NCI-H2227 (cell line): ENCODE measurements at regions not wholly inside any gene's neighbourhood (a gene's known extent, or its start where the extent isn't known, plus 50 kb on each side); places are given as distances from the start of the nearest gene placed in this dataset.
"Not testable (repeated sequence)": the region's sequence is repeated elsewhere in the genome, so short reads cannot be mapped to it uniquely, and the experiment has no call there.

Experiments
- DNase-seq: peaks from one replicate; lab custom pipeline; 2025; ENCODE audit not compliant: unreplicated experiment; lab: John Stamatoyannopoulos, UW

- DNase-seq: peak; percentile 80
Measured at GRCh38 chr6:28657769-28658465, 132.2 kb downstream of the GPX5 start.

GRCh38 chr6:28658475-28659249 lies 133.0 kb downstream of the GPX5 start:
- peak; percentile 25 for DNase-seq

GRCh38 chr6:28659250-28659566 lies 133.5 kb downstream of the GPX5 start:
- DNase-seq: peak; percentile 31

- no peak for DNase-seq
Measured at GRCh38 chr6:28661097-28661713, 135.5 kb downstream of the GPX5 start.

- DNase-seq: no peak
Measured at GRCh38 chr6:28664870-28665396, 139.3 kb downstream of the GPX5 start.

GRCh38 chr6:28673417-28673786 lies 147.7 kb downstream of the GPX5 start:
- DNase-seq: no peak

GRCh38 chr6:28673787-28674671 lies 148.3 kb downstream of the GPX5 start:
- DNase-seq: peak; percentile 90

GRCh38 chr6:28675600-28675999 lies 149.9 kb downstream of the GPX5 start:
- DNase-seq: no peak

- DNase-seq: no peak
Measured at GRCh38 chr6:28682542-28682941, 156.9 kb downstream of the GPX5 start.

GRCh38 chr6:28682956-28683685 lies 157.4 kb downstream of the GPX5 start:
- not testable (repeated sequence) for DNase-seq

GRCh38 chr6:28683945-28684538 lies 158.4 kb downstream of the GPX5 start:
- peak; percentile 58 for DNase-seq

GRCh38 chr6:28685960-28686359 lies 160.3 kb downstream of the GPX5 start:
- not testable (repeated sequence) for DNase-seq

GRCh38 chr6:28686446-28687027 lies 160.9 kb downstream of the GPX5 start:
- peak; percentile 87 for DNase-seq

GRCh38 chr6:28687309-28687981 lies 161.8 kb downstream of the GPX5 start:
- DNase-seq: not testable (repeated sequence)

- not testable (repeated sequence) for DNase-seq
Measured at GRCh38 chr6:28691991-28692390, 166.3 kb downstream of the GPX5 start.

GRCh38 chr6:28693033-28693750 lies 167.5 kb downstream of the GPX5 start:
- no peak for DNase-seq

GRCh38 chr6:28693751-28694443 lies 168.2 kb downstream of the GPX5 start:
- no peak for DNase-seq

- DNase-seq: no peak
Measured at GRCh38 chr6:28695715-28696114, 170.0 kb downstream of the GPX5 start.
